Astrocyte (in vitro differentiated cells and primary cell): ENCODE measurements at regions not wholly inside any gene's neighbourhood (a gene's known extent, or its start where the extent isn't known, plus 50 kb on each side); places are given as distances from the start of the nearest gene placed in this dataset.

Experiments
- EZH2 ChIP-seq: IDR thresholded peaks from 2 replicates; pipeline ENCODE4 v1.6.1; 2012; ENCODE audit warnings: mild to moderate bottlenecking, low read length, inconsistent platforms; ENCODE audit not compliant: insufficient read depth
- TF ChIP-seq, protein P1 (sequence below): IDR thresholded peaks from 2 replicates; pipeline ENCODE4 v1.5.1; 2011; ENCODE audit warnings: low read depth, mild to moderate bottlenecking, inconsistent platforms, low read length, moderate library complexity; ENCODE audit not compliant: insufficient read depth

DNA sequence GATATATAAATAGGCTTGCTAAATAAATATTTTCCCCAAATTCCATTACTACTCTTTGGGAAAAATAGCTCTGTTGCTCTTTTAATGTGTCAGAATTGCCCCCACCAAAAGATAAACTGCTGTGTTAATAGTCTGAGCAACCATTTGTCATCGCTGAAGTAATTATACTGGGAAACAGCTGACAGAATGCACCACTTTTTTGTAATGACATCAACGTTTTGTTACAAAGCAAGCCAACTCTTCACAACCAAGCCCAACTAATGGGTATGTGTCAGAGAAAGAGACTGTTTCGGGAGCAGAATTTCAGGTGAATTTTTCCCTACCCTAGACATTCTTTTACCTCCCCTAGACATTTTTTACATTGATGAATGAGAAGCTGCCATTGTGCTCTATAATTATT is 405.0 kb upstream of the MAGEB18 start:
- TF ChIP-seq, protein P1, sequence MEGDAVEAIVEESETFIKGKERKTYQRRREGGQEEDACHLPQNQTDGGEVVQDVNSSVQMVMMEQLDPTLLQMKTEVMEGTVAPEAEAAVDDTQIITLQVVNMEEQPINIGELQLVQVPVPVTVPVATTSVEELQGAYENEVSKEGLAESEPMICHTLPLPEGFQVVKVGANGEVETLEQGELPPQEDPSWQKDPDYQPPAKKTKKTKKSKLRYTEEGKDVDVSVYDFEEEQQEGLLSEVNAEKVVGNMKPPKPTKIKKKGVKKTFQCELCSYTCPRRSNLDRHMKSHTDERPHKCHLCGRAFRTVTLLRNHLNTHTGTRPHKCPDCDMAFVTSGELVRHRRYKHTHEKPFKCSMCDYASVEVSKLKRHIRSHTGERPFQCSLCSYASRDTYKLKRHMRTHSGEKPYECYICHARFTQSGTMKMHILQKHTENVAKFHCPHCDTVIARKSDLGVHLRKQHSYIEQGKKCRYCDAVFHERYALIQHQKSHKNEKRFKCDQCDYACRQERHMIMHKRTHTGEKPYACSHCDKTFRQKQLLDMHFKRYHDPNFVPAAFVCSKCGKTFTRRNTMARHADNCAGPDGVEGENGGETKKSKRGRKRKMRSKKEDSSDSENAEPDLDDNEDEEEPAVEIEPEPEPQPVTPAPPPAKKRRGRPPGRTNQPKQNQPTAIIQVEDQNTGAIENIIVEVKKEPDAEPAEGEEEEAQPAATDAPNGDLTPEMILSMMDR = no peak
- no peak for TF ChIP-seq EZH2
